ENCODE measurements at regions not wholly inside any gene's neighbourhood (a gene's known extent, or its start where the extent isn't known, plus 50 kb on each side); places are given as distances from the start of the nearest gene placed in this dataset.

DNA sequence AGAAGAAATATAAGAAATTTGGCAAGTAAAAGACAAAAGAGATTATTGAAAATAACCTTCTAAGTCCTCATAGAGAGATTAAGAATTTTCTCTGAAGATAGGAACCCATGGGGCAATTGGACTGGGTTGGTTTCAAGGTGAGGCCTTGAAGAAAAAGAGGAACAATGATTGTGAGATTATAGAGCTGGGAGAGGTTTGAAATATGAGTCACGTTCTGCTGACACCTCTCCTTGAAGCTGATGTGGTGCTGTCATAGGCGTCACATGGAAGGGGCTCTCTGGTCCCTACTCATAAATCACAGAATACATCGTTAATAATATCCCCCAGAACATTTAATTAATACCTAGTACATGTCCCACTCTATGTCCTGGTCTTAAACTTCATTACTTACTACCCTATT, 227.6 kb upstream of the PDE3A start:
- intact Hi-C loops (cut with micrococcal nuclease), result no loop called here
- Histone ChIP-seq H3K9ac (ENCODE audit: low read length) (no peak overlapping the region), H3K4me1 (ENCODE audit: control insufficient read depth in 2 of 2, insufficient read depth in 2 of 2, low read length in 2 of 2) (no peaks in the 10 kb centered on the region), H3K9me3 (ENCODE audit: control extremely low read depth in 1 of 3, control insufficient read depth in 2 of 3, insufficient read depth in 1 of 3, low read length in 2 of 3) (peaks cover 0 to 8% (median 0%) of the 10 kb centered on the region in 3 donors), H3K36me3 (replicated peaks in 1 of 2; ENCODE audit: control extremely low read depth in 1 of 2, control insufficient read depth in 1 of 2, extremely low read depth in 1 of 2, insufficient read depth in 2 of 2, low read length in 1 of 2) (no peaks in the 10 kb centered on the region), H3K27ac (ENCODE audit: low read length in 2 of 2) (no peak overlapping the region), H3K4me3 (ENCODE audit: control extremely low read depth in 1 of 5, extremely low read depth in 1 of 5, insufficient read depth in 1 of 5, low read depth in 2 of 5, low read length in 4 of 5) (no peak overlapping the region), H2AFZ (ENCODE audit: insufficient read depth, low read depth, low read length, poor library complexity, severe bottlenecking) (no peak overlapping the region), H3K4me2 (replicated peaks; ENCODE audit: low read depth, low read length, poor library complexity, severe bottlenecking) (no peak overlapping the region), H3K27me3 (replicated peaks in 1 of 4; ENCODE audit: control extremely low read depth in 1 of 4, control insufficient read depth in 3 of 4, insufficient read depth in 4 of 4, low read length in 3 of 4) (no peaks in the 10 kb centered on the region), H4K20me1 (ENCODE audit: control insufficient read depth, insufficient read depth, low read length, poor library complexity, severe bottlenecking) (no peaks in the 10 kb centered on the region), H3K79me2 (ENCODE audit: control insufficient read depth, insufficient read depth, low read length) (no peaks in the 10 kb centered on the region)
- ChIA-PET POLR2A (no interaction called here), CTCF (no interaction called here)
- H3K4me1 Mint-ChIP-seq, result no peaks in the 10 kb centered on the region
- DNase-seq (no peak), ATAC-seq (ENCODE audit: low read depth) (no peak)
- H3K27me3 Mint-ChIP-seq, result no peaks in the 10 kb centered on the region
- no peak for TF ChIP-seq EZH2 (IDR thresholded peaks at IDR 0.05; ENCODE audit: borderline replicate concordance, insufficient read depth, low read depth, low read length, poor library complexity, severe bottlenecking)
- TF ChIP-seq, protein P1, sequence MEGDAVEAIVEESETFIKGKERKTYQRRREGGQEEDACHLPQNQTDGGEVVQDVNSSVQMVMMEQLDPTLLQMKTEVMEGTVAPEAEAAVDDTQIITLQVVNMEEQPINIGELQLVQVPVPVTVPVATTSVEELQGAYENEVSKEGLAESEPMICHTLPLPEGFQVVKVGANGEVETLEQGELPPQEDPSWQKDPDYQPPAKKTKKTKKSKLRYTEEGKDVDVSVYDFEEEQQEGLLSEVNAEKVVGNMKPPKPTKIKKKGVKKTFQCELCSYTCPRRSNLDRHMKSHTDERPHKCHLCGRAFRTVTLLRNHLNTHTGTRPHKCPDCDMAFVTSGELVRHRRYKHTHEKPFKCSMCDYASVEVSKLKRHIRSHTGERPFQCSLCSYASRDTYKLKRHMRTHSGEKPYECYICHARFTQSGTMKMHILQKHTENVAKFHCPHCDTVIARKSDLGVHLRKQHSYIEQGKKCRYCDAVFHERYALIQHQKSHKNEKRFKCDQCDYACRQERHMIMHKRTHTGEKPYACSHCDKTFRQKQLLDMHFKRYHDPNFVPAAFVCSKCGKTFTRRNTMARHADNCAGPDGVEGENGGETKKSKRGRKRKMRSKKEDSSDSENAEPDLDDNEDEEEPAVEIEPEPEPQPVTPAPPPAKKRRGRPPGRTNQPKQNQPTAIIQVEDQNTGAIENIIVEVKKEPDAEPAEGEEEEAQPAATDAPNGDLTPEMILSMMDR (IDR thresholded peaks at IDR 0.05), result no peak
- no peak overlapping the region for H3K27ac Mint-ChIP-seq
- no peak overlapping the region for H3K4me3 Mint-ChIP-seq
- WGBS (ENCODE audit: insufficient coverage), result 48% methylated on average over 3 of the region's 3 CpGs
- H3K9me3 Mint-ChIP-seq (ENCODE audit: insufficient read depth), result no peaks in the 10 kb centered on the region

DNA sequence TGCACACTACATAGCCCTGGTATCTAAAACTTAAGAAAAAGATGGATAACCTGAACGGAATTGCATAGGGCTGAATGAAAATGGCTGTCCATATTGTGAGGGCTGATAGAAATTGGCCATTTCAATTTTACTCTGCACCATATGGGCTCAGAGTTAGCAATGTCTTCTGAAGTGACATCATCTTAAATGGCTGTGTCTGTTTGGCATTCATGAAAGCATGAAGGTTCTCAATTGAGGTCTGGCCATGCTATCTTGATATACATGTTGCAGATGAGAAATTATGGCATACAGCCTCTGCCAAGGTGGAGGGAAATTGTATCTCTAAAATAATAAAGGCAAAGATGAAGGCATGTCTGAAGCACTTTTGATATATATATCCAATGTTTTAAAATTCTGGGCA, 226.0 kb upstream of the PDE3A start:
- no peak for ATAC-seq (ENCODE audit: low read depth)
- no peaks in the 10 kb centered on the region for H3K27me3 ChIP-seq (replicated peaks in 1 of 4; ENCODE audit: control extremely low read depth in 1 of 4, control insufficient read depth in 3 of 4, insufficient read depth in 4 of 4, low read length in 3 of 4)
- H3K9me3 Mint-ChIP-seq (ENCODE audit: insufficient read depth), result no peaks in the 10 kb centered on the region
- H3K4me1 ChIP-seq (ENCODE audit: control insufficient read depth in 2 of 2, insufficient read depth in 2 of 2, low read length in 2 of 2), result no peaks in the 10 kb centered on the region
- no peaks in the 10 kb centered on the region for H4K20me1 ChIP-seq (ENCODE audit: control insufficient read depth, insufficient read depth, low read length, poor library complexity, severe bottlenecking)
- TF ChIP-seq, protein P1 (IDR thresholded peaks at IDR 0.05), result no peak
- TF ChIP-seq EZH2 (IDR thresholded peaks at IDR 0.05; ENCODE audit: borderline replicate concordance, insufficient read depth, low read depth, low read length, poor library complexity, severe bottlenecking), result no peak
- H3K27me3 Mint-ChIP-seq, result no peaks in the 10 kb centered on the region
- H3K9me3 ChIP-seq (ENCODE audit: control extremely low read depth in 1 of 3, control insufficient read depth in 2 of 3, insufficient read depth in 1 of 3, low read length in 2 of 3), result no peaks in the 10 kb centered on the region
- no peaks in the 10 kb centered on the region for H3K36me3 ChIP-seq (replicated peaks in 1 of 2; ENCODE audit: control extremely low read depth in 1 of 2, control insufficient read depth in 1 of 2, extremely low read depth in 1 of 2, insufficient read depth in 2 of 2, low read length in 1 of 2)
- H3K4me2 ChIP-seq (replicated peaks; ENCODE audit: low read depth, low read length, poor library complexity, severe bottlenecking), result no peak overlapping the region
- H3K4me3 Mint-ChIP-seq, result no peak overlapping the region
- DNase-seq, result no peak
- ChIA-PET CTCF (no interaction called here), POLR2A (no interaction called here)
- no peak overlapping the region for H2AFZ ChIP-seq (ENCODE audit: insufficient read depth, low read depth, low read length, poor library complexity, severe bottlenecking)
- intact Hi-C loops (cut with micrococcal nuclease), result no loop called here
- no peaks in the 10 kb centered on the region for H3K79me2 ChIP-seq (ENCODE audit: control insufficient read depth, insufficient read depth, low read length)
- H3K9ac ChIP-seq (ENCODE audit: low read length), result no peak overlapping the region
- no peak overlapping the region for H3K27ac ChIP-seq (ENCODE audit: low read length in 2 of 2)
- WGBS (ENCODE audit: insufficient coverage), result 100% methylated on average over 1 of the region's 1 CpG
- no peaks in the 10 kb centered on the region for H3K4me1 Mint-ChIP-seq
- H3K4me3 ChIP-seq (ENCODE audit: control extremely low read depth in 1 of 5, extremely low read depth in 1 of 5, insufficient read depth in 1 of 5, low read depth in 2 of 5, low read length in 4 of 5), result no peak overlapping the region
- H3K27ac Mint-ChIP-seq, result no peak overlapping the region

Data from B cell (primary cell).